GM19043 (cell line): ENCODE measurements at regions not wholly inside any gene's neighbourhood (a gene's known extent, or its start where the extent isn't known, plus 50 kb on each side); places are given as distances from the start of the nearest gene placed in this dataset.

ENCODE experiments used
- ATAC-seq: cut with Tn5 transposase; IDR thresholded peaks from one replicate; pipeline ENCODE4 v1.9.1; 2021; ENCODE audit warnings: low read depth; ENCODE audit not compliant: unreplicated experiment

DNA sequence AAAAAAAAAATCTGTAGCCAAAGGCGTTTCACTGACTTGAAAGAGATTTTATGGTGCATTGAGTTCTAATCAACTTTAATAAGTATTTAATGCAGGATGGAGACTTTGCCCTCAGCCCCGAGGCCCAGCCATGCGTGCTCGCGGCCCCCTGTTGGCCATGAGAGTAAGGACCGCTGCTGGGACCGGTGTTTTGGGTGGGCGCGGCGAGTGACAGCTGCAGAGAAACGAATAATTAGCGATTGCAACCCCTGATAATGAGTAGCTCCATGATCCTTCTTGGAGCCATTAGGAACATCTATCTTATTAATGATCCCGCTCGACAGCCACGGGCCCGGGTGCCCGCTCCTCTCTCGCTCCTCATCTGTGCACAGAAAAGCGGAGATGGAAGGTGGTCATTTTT lies 347.4 kb downstream of the RPS24 start:
- ATAC-seq = no peak

DNA sequence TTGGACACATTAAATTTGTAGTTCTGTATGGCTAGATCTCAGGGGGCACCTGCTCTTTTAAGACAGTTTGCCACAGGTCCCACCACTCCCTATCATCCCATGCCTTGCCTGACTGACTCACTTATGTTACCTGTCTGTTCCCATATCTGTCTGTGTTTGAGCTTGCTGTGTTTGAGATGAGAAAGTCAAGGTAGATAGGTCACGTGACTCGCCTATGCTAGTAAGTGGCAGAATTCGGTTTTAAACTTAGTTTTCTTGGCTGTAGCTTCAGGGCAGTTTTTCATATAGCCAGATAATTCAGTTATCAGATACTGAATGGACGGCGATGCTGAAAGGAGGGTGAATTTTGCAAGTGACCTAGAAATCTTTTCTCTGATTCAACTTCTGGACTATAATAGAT lies 348.4 kb downstream of the RPS24 start:
- ATAC-seq = no peak

DNA sequence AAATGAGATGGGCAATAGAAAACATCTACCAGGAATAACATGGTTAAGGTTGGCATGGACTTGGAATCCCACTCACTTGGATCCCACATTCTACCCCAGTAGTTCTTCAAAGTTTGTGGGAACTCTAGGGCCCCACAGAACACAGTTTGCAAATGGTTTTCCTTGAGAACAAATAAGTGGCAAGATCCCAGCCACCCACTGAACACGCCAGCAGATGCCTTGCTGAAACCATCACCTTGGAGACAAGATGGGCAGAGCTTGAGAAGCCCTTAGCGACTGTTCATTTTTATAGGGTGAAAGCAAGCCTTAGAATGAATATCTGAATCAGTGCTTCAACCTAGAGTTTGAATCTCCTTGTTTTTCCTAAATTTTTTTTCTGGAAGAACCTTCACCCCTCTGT lies 349.1 kb downstream of the RPS24 start:
- ATAC-seq = no peak

DNA sequence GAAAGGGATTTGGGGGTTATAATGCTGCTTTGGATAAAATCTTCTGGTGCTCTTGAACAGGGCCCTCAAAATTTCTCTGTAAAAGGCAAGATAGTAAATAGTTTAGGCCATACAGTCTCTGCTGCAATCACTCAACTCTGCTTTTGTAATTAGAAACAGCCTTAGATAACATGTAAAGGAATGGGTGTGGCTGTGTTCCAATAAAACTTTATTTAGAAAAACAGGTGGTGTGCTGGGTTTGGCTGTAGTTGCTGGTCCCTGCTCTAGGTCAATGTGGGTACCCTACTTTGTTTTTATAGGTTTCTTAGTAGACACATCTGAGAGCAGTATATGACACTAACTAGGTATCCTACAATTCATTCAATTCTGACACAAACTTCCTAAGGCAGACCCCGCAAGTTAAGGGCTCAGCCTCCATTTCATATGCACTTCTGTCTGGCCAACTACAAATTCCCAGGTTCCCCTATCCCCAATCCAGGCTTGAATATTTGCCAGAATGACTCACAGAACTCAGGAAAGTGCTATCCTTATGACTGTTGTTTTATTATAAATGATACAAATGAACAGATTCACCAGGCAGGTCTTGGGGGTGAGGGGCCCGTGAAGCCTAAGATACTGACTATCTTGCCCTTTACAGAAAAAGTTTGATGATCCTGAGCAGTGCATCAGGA lies 349.9 kb downstream of the RPS24 start:
- no peak for ATAC-seq

DNA sequence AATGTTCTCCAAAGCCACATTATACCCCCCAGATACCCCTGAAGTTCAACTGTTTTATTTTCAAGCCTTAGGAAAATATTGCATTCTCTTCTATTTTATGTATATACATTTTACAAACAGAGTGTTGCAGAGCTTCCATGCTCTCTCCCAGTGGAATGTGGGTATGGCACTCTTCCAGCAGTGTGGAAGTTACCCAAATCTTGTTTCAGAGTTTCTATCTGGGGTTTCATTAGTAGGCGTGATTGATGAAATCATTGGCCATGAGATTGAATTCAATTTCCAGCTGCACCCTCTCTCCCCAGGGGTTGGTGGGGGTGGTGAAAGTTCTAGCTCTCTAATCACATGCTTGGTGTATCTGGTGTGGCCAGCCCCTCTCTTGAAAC lies 350.4 kb downstream of the RPS24 start:
- no peak for ATAC-seq

DNA sequence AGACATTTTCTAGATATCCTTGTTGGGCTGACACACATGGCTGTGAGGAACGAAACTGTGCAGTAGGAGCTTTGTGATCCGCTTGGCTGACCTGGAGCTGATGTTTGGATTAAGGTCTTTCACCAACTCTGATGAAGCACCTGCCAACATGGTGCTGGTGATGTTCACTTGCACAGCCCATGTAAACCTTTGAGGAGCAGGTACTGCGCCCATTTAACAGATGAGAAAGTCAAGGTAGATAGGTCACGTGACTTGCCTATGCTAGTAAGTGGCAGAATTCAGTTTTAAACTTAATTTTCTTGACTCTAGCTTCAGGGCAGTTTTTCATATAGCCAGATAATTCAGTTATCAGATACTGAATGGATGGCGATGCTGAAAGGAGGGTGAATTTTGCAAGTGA lies 351.9 kb downstream of the RPS24 start:
- no peak for ATAC-seq

DNA sequence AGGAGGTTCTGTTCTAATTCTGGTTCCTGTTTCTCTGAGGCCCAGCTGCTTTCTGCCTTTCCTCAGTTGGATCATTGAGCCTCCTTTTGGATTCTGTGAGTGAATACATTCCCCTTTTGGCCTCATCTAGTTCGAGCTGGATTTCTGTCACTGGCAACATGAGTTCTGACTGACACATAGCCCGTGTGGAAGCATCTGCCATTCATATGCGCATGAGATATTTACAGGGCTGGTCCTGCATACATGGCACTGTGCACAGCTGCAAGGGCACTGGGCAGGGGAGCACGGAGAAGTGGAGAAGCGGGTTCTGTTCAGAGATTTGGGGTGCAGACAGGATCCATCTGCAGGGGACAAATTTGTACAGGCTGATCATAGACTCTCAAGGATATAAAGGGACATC lies 352.8 kb downstream of the RPS24 start:
- no peak for ATAC-seq

DNA sequence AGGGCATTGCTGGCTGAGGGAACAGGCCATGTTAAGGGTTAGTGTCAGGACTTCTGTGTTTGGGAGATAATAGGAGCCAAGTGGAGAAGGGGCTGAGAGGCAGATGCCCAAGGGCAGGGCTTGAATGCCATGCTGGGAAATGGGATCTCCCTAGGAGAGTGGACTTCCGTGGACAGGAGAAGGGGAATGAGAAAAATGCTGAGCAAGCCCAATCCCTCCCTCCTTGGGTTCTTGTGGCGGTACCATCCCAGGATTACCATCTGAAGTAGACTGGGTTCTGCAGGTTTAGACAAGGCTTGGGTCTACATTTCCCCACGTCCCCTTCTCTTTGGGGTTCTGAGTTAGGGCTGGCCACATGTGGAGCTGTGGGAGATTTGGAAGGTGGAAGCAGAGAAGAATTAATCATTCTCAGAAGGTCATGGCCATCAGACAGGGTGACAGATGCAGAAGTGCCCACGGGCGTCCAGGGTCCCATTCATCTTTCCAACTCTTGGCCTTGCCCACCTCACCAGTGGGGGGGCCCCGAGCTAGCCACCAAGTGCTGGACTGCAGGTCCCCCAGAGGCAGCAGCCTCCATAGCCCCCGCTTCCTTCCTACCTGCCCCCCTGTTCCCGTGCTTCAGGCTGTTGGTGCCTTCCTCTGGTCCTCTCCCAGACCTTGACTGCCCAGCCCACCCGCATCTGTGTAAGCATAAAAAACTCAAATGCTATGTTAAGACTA lies 354.8 kb downstream of the RPS24 start:
- ATAC-seq = no peak

DNA sequence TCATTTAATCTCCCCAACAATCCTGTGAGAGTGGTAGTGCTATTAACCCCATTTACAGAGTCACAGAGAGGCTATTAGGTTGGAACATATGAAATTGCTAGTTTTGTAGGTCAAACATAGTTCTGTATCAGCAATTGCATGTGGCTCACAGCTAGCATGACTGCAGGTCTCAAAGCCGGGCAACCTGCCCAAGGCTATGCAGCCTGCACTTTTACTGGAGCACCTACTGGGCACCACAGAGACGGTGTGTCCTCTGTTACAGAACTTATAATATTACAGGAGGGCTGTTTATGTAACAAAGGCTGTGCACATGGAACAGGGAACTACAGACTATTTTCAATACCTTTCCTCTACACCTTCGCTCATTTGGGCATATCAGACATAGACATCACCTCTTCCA lies 355.8 kb downstream of the RPS24 start:
- ATAC-seq = no peak

DNA sequence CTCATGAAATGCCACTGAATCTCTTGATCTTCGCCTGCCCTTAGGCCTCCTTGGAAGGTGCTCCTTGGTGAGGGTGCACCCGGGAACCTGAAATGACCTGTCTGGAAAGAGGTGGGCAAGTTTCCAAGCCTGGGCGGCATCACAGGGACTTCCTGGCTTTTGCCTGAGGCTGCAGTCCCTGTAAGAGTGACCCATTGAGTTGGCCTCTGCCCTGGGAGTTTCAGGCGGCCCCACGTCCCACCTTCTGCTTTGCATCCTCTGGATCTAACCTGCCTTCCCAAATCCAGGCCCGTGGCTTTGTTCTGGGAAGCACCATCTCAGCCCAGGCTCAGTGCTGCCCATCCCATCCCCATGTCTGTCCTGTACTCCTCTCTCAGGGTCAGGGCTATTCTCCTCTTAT lies 356.4 kb downstream of the RPS24 start:
- no peak for ATAC-seq

DNA sequence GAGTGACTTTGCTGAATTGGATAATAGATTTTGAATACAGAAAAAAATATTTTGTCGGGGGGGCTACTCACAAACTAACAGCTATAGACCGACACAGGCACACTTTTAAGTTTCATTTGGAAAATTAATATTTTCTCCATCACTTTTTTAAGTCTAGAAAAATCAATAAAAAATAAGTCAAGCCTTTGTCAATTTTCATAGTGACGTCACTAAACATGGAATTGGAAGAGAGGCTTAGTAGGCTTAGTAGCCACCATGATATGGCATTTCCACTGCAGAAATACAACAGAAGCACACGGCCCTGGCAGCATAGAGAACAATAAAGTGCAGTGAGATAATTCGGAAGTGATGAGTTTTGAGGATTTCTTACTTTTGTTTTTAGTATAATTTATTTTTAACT lies 357.2 kb downstream of the RPS24 start:
- no peak for ATAC-seq

DNA sequence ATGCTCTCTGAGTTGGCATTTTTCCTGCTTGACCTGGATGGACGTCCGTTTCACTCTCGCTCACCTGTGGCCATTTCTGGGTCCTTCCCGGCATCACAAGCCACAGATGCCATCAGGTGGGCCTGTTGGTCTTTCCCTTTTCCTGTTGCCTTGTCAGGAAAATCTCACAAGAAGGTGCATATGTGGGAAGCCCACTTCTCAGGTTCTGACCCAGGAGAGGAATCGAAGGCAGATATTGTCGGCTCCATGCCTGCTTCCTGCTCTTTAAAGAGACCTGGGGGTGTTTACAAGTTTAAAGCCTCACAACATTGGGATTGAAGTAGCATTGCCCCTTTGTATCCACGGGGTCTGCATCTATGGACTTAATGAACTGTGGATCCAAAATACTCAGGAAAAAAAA lies 357.9 kb downstream of the RPS24 start:
- ATAC-seq = no peak

DNA sequence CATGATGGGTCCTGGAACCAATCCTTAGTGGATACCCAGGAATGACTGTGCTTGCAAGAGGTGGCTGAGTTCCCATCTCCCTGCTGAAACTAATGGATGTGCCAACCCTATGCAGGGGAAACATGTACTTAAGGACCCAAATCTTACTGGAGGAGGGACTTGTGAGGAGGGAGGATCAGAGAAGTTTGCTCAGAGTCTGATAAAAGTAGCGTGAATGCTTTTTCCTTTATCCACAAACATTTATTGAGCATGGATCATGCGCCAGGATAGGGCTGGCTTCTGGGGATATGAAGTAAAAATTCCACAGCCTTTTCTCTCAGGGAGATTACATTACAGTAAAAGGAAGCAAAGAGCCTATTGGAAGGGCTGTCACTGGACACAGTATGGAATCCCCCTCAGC lies 358.5 kb downstream of the RPS24 start:
- ATAC-seq = no peak

DNA sequence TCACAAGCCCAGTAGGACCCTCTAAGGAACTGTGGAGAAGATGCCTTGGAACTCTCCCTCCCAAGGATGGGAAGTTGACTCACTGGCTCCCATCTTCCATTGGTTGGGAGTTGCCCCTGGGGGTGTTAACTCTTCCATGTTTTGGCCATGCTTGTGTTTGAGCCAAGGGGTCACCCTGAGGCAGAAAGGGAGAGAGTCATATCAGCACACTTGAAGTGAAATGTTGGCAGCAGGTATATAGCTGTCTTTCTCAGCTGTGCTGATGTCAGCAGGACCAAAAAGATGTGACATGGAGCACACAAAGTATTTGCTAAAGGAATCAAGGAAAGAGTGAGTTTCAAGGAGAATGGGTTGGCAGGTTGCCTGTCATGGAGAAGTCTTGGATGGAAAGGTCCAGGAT lies 359.4 kb downstream of the RPS24 start:
- no peak for ATAC-seq

DNA sequence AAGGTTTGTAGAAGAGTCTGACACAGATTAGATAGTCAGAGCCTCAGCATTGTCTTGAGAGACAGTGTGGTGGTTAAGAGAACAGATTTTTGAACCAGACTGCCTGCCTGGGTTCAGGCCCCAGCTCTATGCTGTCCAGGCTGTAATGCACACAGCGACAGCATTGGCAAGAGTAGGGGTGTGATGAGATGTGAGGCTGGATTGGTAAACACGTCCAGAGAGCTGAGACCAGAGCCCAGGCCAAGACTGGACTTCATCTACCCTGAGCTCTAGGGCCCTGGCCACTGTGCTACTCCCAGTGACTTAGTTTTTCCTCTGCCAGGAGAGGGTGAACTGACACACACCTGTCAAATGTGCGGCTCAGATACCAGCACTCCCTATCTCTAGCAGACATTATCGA lies 360.4 kb downstream of the RPS24 start:
- no peak for ATAC-seq

DNA sequence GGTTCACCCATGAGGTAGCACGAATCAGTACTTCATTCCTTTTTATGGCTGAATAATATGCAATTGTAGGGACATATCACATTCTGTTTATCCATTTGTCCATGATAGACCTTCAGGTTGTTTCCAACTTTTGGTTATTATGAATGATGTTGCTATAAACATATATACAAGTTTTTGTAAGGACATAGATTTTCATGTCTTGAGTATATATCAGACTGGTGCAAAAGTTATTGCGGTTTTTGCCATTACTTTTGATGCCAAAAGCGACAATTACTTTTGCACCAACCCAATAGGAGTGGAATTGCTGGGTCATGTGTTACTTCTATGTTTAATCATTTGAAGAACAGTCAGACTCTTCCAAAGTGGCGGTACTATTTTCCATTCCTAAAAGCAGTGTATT lies 361.5 kb downstream of the RPS24 start:
- no peak for ATAC-seq

DNA sequence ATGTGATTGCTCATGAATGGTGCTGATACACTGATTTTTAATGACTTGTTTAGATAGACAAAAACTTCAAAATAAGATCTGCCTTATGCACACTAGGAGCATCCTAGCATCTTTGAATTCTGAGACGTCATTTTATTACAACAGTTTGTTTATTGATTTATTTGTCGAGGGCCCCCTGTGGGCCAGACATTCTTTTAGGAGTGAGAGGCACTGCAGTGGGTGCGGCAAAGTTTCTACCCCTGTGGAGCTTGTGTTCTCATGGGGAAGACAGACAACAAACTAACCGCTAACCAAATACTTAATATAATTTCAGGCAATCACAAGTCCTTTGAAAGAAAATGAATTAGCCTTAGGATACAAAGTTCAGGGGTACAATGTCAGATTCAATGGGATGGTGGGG lies 363.1 kb downstream of the RPS24 start:
- ATAC-seq = no peak

DNA sequence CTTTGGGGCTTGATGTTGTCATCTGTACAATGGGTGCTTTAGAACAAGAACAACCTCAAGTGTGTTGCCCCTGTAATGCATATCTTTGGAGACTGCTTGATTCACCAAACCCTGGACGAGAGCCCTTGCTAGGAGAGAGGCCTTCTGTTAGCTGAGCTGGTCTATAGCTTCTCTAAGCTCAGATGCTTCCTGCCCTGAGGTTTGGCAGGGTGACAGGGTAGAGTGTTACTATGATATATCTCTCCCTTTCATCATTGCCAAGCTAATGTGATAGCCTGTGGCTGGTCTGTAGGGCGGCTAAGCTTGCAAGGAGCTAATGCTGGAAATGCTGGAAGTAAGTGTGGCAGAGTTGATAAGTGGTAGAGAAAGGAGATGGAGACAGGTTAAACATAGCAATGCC lies 364.1 kb downstream of the RPS24 start:
- no peak for ATAC-seq

DNA sequence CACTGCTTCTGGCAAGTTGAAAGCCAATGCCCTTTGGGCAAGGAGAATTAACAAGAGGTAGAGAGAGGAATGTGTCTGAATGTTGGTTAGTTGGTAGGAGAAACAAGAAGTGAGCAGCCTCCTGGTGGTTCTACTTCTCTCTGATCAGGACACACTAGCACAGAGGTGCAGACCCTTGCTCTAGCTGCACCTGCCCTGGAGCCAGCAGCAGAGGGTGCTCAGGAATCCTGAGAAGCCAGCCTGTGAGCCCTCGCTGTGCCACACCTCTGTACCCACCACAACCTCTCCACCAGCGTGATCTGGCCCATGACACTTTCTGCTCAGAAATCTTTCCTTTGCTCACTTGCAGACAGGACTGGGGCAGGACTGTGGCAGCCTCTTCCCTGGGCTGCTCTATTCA lies 364.7 kb downstream of the RPS24 start:
- no peak for ATAC-seq

DNA sequence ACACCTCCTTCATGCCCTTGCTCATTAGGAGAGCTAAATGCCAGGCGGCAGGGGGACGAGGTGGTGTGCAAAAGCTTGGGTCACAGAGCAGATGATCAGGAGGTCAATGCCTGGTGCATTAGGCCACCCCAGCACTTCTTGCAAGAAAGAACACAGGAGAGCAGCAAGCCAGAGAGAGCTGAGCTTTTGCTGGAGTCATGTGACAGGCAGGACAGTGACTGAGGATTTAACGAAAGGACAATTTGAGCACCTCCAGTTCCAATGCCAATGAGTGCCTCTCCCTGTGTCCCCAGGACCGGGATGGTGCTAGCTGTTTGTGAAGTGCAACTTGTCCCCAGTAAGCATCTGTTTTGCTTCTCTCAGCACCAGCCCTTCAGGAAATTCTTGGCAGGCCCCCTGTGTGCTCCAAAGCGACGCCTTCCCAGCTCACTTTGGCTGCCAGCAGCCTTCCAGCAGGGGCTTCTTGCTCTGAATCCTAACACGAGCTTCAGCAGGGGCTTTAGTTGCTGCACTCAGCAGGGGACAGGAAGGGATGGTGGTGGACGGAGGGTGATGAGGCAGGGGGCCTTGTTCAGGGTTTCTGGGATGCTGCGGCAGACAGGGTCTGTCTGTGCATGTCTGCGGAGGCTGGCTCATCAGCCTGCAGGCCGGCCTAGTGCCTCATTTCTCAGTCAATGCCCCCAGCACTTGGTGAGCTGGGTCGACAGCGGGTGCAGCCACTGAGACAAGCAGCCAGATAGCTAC lies 368.1 kb downstream of the RPS24 start:
- no peak for ATAC-seq

DNA sequence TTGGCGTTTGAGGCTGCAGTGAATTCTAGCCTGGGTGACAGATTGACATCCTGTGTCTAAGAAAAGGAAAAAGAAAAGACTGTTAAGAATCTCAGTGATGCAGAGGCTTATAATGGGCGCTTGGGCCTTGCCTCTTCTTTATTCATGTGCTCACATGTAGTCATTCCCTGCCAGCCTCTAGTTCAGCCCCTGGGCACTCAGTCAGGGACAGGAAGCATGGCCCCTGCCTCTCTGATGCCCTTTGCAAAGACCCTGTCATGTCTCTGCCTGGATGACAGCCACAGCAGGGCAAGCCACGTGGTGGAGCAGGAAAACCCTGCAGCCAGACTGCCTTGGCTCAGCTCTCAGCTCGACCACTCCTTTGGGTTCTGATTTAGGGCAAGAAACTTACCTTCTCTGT lies 368.9 kb downstream of the RPS24 start:
- ATAC-seq = no peak

DNA sequence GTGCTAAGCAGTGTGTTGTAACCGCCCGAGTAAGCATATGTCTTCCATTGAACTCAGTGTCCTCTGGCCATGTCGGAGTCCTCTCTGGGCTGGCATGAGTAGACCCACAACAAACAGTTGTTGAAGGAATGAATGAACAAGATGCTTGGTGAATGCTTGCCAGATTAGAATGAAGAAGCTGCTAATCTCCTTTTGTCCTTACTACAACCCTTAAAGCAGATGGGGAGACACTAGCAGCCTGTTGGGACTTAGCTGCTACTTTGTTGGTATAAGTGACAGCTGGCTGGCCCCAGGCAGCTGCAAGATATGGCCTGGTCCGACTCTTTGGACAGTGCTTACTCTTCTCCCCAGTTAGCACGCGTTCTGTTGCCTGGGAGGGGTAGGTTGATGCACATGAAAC lies 370.1 kb downstream of the RPS24 start:
- no peak for ATAC-seq
